OCI-LY3 (cell line): ENCODE measurements at regions not wholly inside any gene's neighbourhood (a gene's known extent, or its start where the extent isn't known, plus 50 kb on each side); places are given as distances from the start of the nearest gene placed in this dataset.

Experiments
- H2AFZ ChIP-seq: fragments of 200-600, 300-600 bp; shearing (Covaris generic); 2 replicates; pipeline ENCODE4 v1.6.0; 2014; ENCODE audit warnings: antibody characterized with exemption, low read depth, low read length
- H3K27ac ChIP-seq: fragments of 200-600, 300-600 bp; sonication (generic); 2 replicates; pipeline ENCODE4 v1.5.1; 2014; ENCODE audit warnings: mild to moderate bottlenecking, low read length, moderate library complexity, mixed read lengths
- H3K27me3 ChIP-seq: fragments of 200-600, 300-600 bp; sonication (generic); 2 replicates; pipeline ENCODE4 v1.6.1; 2014; ENCODE audit warnings: low read depth, low read length, mixed read lengths
- H3K36me3 ChIP-seq: fragments of 200-600, 300-600 bp; sonication (generic); replicated peaks from 2 replicates; pipeline ENCODE3; 2014; ENCODE audit warnings: low read depth, low read length, mixed read lengths
- H3K4me1 ChIP-seq: fragments of 300-600, 200-600 bp; sonication (generic); 2 replicates; pipeline ENCODE4 v1.6.1; 2014; ENCODE audit warnings: low read length, mixed read lengths
- H3K4me2 ChIP-seq: fragments of 200-600, 300-600 bp; sonication (generic); 2 replicates; pipeline ENCODE4 v1.6.1; 2014; ENCODE audit warnings: low read length, mixed read lengths
- H3K4me3 ChIP-seq: fragments of 300-600, 200-600 bp; sonication (generic); 2 replicates; pipeline ENCODE4 v1.5.1; 2014; ENCODE audit warnings: antibody characterized with exemption, mild to moderate bottlenecking, low read length, moderate library complexity
- H3K79me2 ChIP-seq: fragments of 300-600, 200-600 bp; shearing (Covaris generic); 2 replicates; pipeline ENCODE4 v1.6.1; 2014; ENCODE audit warnings: mild to moderate bottlenecking, low read length, mixed read lengths
- H3K9ac ChIP-seq: fragments of 300-600, 200-600 bp; shearing (Covaris generic); 2 replicates; pipeline ENCODE4 v1.6.0; 2014; ENCODE audit warnings: mild to moderate bottlenecking, low read length, moderate library complexity
- H3K9me3 ChIP-seq: fragments of 200-600, 300-600 bp; shearing (Covaris generic); 2 replicates; pipeline ENCODE4 v1.6.1; 2014; ENCODE audit warnings: low read length, mixed read lengths; ENCODE audit not compliant: insufficient read depth
- H4K20me1 ChIP-seq: fragments of 200-600, 300-600 bp; sonication (generic); 2 replicates; pipeline ENCODE4 v1.6.1; 2016; ENCODE audit warnings: low read length, mixed read lengths; ENCODE audit not compliant: insufficient read depth
- CTCF ChIP-seq: fragments of 200-600, 300-600 bp; sonication (generic); IDR thresholded peaks from 2 replicates; pipeline ENCODE4 v1.5.1; 2014; ENCODE audit warnings: antibody characterized with exemption, low read length, low read depth
- EZH2phosphoT487 ChIP-seq: fragments of 200-600 bp; shearing (Covaris generic); IDR thresholded peaks from 2 replicates; pipeline ENCODE4 v1.6.1; 2018; ENCODE audit warnings: antibody characterized with exemption, mixed run types, low read depth

- no peaks in the 10 kb centered on the region for H3K79me2 ChIP-seq
Observed at GRCh38 chr14:97873291-97873690, 1076.1 kb downstream of the VRK1 start.

DNA sequence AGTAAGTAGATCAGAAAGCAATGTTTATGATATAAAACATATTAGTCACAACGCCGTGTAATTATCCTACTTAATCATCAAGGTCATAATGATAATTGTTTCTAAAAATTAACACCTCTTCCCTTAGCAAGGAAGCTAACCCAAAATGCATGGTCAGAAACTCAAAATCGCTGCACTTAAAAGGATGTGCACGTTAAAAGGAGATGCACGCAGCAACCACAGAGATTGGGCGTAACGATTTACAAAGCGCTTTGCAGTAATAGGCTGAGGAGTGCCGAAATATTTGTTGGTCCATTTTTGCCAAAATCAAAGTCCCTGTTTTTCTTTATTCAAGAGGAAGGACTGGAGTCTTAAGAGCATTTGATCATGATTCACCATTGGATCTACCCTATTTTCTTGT lies 1077.2 kb downstream of the VRK1 start:
- Histone ChIP-seq H3K4me2 (no peak overlapping the region), H3K79me2 (no peaks in the 10 kb centered on the region), H3K27me3 (peaks cover 5% of the 10 kb centered on the region; the same call in 1 of the 2 replicates), H3K4me3 (no peak overlapping the region), H3K9ac (no peak overlapping the region), H3K4me1 (no peaks in the 10 kb centered on the region), H3K27ac (no peak overlapping the region), H2AFZ (no peak overlapping the region), H3K36me3 (no peaks in the 10 kb centered on the region), H4K20me1 (no peaks in the 10 kb centered on the region), H3K9me3 (no peaks in the 10 kb centered on the region)
- TF ChIP-seq CTCF: no peak
- no peak for TF ChIP-seq EZH2phosphoT487

More at GRCh38 chr14:97873291-97873690, 1076.1 kb downstream of the VRK1 start:
- Histone ChIP-seq H2AFZ (no peak overlapping the region), H3K4me1 (no peaks in the 10 kb centered on the region), H3K36me3 (no peaks in the 10 kb centered on the region), H3K9me3 (no peaks in the 10 kb centered on the region), H3K9ac (no peak overlapping the region), H3K27ac (no peak overlapping the region), H3K27me3 (peaks cover 5% of the 10 kb centered on the region; the same call in 1 of the 2 replicates), H4K20me1 (no peaks in the 10 kb centered on the region), H3K4me2 (no peak overlapping the region), H3K4me3 (no peak overlapping the region)
- no peak for TF ChIP-seq EZH2phosphoT487
- TF ChIP-seq CTCF: no peak

- no peaks in the 10 kb centered on the region for H4K20me1 ChIP-seq
Observed at GRCh38 chr14:97878206-97878605, 1081.0 kb downstream of the VRK1 start.

GRCh38 chr14:97878727-97879126 lies 1081.5 kb downstream of the VRK1 start:
- no peak for TF ChIP-seq CTCF
- no peak for TF ChIP-seq EZH2phosphoT487
- no peak overlapping the region for H3K4me3 ChIP-seq
- H3K9ac ChIP-seq: no peak overlapping the region
- no peaks in the 10 kb centered on the region for H3K36me3 ChIP-seq
- H3K27ac ChIP-seq: no peak overlapping the region
- no peaks in the 10 kb centered on the region for H3K9me3 ChIP-seq
- H3K79me2 ChIP-seq: no peaks in the 10 kb centered on the region
- no peak overlapping the region for H2AFZ ChIP-seq
- H3K27me3 ChIP-seq: peaks cover 5% of the 10 kb centered on the region; the same call in 1 of the 2 replicates
- no peaks in the 10 kb centered on the region for H3K4me1 ChIP-seq
- H3K4me2 ChIP-seq: no peak overlapping the region
- H4K20me1 ChIP-seq: no peaks in the 10 kb centered on the region

More at GRCh38 chr14:97878206-97878605, 1081.0 kb downstream of the VRK1 start:
- Histone ChIP-seq H2AFZ (no peak overlapping the region), H3K27me3 (peaks cover 5% of the 10 kb centered on the region; the same call in 1 of the 2 replicates), H3K4me3 (no peak overlapping the region), H3K79me2 (no peaks in the 10 kb centered on the region), H3K4me2 (no peak overlapping the region), H3K9me3 (no peaks in the 10 kb centered on the region), H3K36me3 (no peaks in the 10 kb centered on the region), H3K27ac (no peak overlapping the region), H3K4me1 (no peaks in the 10 kb centered on the region), H3K9ac (no peak overlapping the region)
- TF ChIP-seq EZH2phosphoT487: no peak
- TF ChIP-seq CTCF: no peak
